HG03060 (cell line): ENCODE measurements at regions not wholly inside any gene's neighbourhood (a gene's known extent, or its start where the extent isn't known, plus 50 kb on each side); places are given as distances from the start of the nearest gene placed in this dataset.
"Not testable (repeated sequence)": the region's sequence is repeated elsewhere in the genome, so short reads cannot be mapped to it uniquely, and the experiment has no call there.

Experiments used
- ATAC-seq: cut with Tn5 transposase; IDR thresholded peaks from one replicate; pipeline ENCODE4 v1.9.1; 2021; ENCODE audit warnings: low read depth, moderate number of reproducible peaks; ENCODE audit not compliant: unreplicated experiment

DNA sequence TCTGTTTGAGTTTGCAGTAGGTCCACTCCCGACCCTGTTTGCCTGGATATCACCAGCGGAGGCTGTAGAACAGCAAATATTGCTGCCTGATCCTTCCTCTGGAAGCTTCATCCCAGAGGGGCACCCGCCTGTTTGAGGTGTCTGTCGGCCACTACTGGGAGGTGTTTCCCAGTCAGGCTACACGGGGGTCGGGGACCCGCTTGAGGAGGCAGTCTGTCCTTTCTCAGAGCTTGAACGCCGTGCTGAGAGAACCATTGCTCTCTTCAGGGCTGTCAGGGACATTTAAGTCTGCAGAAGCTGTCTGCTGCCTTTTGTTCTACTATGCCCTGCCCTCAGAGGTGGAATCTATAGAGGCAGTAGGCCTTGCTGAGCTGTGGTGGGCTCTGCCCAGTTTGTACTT, 422.3 kb downstream of the CCDC85A start:
- not testable (repeated sequence) for ATAC-seq

DNA sequence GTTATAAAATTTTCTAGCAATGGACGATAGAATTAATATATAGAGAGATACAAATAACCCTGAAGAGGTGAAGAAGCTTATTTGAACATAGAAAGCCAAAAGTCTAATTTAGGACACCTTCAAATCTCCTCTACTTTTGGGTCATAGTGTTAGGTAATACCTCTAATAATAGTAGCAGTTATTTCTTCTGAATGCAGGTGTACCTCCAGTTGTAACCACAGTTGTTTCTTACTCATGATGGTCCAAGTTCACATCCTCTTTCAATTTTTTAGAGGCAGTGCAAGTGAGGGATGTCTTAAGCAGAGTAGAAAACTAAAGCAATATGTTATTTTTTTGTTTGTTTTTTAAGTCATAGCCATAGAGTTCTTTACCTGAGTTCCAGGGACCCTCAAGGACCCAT, 429.5 kb downstream of the CCDC85A start:
- ATAC-seq, result no peak

DNA sequence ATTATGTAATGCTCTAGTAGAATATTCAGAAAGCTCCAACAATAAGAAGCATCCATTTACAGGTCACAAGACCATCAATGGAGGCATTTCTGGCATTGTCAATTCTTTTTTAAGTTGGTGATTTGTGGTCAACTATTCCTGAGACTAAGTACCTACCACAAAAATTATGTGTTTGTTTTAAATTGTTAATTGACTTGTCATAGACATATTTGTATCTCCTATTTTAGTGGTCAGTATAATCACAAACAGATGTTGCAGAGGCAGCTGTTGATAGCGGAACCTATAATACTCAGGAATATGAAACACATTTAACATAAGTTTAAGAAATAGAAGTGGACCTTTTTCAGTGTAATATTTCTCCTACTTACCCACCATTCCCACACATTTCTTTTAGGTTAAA, 430.1 kb downstream of the CCDC85A start:
- no peak for ATAC-seq

DNA sequence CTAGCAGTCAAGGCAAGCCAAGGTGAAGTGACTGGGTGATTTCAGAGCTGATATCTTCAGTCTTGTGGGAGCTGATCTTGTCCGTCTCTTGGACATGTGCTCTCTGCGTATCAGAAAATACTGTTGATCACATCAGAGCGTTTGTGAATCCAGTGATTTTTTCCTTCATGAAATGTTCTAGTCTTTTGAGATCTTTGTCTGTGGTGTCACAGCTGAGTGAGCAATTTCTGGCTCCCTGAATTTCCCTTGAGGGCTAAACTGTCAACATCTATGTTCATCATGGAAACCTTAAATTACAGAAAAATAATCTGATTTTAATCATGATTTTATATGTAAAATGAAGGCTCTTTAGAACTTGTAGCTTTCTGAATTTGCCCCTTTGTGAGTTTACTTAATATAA, 432.0 kb downstream of the CCDC85A start:
- no peak for ATAC-seq

DNA sequence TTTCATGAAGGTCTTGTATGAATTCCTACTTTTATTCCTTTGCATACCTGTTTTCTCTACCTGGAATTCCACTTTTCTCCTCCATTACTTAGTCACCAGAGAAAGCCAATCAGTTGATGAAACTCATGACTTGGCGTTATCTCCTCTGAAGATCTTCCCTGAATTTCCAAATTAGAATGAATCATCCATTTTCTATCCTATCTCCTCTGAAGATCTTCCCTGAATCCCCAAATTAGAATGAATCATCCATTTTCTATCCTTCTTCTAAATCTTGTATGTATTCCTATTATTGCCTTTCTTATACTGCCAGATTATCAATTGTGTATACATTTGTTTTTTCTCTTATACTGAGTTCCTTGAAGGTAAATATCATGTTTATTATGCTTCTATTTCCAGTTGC, 440.4 kb downstream of the CCDC85A start:
- no peak for ATAC-seq

DNA sequence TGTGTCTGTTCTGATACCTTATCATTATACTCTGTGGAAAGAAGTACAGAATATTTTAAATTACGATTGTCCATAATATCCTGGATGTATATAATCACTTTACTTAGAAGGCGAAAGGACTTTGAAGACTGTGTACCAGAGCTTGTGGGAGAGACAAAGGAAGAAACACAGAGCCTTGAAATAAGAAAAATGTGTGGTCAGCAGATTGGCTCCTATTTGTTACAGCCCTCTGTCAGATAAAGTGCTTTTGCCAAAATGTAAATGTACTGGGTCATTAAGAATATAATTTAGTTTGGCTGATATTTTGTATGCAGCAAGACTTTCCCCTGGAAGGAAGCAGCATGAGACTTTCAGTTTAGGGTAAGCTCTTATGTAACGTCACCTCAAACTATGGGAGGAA, 443.1 kb downstream of the CCDC85A start:
- no peak for ATAC-seq

DNA sequence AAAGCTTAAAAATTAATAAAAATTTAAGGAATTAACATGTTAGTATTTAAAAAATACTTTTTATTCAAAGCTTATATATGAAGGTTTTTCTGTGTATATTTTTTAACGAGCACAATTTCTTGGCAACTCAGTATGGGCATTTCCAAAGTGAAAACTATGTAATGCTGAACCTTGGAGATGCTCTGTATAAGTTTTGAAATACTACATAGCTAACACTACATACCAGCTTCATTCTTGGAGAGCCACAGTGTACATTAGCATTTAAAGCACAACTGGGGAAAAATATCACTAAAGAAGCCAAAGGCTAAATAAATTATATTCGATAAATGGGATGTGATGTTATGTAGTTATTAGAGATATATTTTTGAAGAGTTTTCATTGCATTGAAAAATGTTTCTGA, 446.5 kb downstream of the CCDC85A start:
- no peak for ATAC-seq

DNA sequence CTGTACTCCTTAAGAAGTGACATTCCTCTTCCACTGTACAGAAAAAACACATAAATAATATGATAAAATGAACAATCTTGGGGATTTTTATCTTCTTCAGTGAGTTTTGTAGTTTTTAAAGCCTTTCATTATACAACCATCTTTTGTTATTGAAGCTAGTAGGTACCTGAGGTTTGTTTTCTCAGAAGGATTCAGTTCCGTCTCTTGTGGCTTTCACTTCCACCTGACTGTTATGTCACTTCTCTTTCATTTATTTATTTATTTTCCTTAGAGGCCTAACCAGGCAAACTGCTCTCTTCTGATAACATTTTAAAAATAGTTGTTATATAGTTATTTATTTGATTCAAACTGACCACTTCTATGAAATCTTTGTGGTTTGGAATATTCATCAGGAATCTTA, 464.2 kb downstream of the CCDC85A start:
- no peak for ATAC-seq

DNA sequence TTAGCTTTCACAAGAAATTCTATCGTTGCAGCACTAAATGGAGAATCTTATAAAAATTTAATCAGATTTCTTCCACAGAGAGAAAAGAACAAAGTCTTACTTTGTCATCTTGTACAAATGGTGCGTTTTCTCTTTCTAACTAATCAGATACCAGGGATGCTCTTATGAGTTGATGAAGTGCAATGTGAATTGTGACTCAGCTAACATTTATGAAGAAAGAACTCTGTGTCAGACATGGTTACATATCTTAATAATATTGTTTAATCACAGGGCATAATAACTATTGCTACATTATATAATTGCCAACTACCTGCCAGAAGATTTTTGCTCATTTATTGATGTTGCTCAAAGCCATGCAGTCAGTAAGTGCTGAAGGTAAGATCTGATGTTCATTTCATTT, 465.0 kb downstream of the CCDC85A start:
- no peak for ATAC-seq

DNA sequence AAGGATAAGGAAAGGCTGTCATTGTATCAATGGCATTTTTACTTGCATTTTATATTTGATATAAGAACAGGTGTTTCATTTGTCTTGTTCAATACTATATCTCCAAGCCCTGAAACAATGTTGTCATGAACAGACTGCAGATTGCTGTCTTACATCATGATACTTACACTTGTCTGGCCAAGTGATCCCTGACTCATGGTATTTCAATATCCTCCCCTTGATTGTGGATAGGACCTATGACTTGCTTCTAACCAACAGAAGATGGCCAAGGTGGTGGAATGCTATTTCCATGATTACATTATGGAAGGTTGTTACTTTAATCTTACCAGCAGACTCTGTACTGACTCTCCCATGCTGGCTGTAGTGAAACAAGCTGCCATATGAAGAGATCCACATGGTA, 471.1 kb downstream of the CCDC85A start:
- no peak for ATAC-seq

DNA sequence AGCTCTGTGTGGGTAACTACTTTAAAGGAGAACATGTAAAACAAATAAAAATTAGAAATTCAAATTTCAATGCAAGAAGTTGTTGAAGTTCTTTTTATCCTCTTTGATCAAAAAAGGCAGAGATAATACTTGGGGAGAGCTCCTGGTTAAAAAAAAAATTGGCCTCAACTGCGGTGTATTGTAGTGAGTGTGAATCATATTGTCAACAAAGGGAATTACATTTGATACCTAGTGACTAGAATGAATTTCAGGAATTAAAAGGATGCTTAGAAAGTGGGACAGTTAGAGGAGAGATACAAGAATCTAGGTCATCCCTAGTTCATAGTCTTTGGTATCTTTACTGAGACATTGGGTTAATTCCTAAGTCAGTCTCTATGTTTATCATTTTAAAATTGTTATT, 473.0 kb downstream of the CCDC85A start:
- no peak for ATAC-seq

DNA sequence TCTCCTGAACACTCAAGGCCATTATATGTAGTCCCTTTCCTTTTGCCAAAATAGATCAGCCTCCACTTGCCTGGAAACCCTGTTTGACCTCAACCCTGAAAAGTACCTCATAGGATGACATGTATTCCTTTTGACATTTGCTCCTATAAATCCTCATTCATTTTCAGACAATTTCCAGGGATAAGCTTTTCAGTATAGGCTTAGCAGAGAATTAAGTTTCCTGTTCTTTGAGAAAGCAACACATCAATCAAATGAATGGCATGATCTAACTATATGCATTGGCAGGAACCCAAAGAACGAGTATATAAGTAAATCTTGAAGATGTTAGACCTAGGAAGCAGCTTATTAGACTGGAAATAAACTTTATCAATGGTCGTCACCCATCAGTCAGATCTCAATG, 483.0 kb downstream of the CCDC85A start:
- ATAC-seq, result no peak

DNA sequence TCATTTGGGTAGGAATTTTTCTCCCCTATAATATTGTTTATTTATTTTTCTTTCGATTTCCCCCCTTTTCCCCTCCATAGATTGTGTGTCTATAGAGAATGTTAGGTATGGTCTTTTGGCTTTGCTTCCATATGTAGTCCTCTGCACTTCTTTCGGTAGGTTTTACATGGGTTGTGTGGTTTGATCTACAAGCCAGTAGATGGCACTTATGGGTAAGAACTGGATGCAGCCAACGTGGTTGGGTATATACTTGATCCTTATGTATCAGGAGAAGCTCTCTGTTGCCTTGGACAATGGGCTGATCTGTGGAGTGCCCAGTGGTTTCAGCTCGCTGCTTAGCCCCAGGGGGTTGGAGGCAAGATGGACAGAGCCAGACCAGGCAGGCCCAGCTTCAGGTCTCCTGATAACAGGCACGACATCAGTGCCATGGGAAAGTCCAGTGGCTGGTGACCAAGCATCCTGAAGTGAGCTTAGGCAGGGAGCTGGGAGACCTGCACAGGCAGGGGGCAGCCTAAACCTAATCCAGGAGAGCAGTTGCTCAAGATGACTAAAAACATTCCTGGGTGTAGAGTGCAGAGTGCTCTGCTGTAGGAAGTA, 488.3 kb downstream of the CCDC85A start:
- ATAC-seq, result no peak

DNA sequence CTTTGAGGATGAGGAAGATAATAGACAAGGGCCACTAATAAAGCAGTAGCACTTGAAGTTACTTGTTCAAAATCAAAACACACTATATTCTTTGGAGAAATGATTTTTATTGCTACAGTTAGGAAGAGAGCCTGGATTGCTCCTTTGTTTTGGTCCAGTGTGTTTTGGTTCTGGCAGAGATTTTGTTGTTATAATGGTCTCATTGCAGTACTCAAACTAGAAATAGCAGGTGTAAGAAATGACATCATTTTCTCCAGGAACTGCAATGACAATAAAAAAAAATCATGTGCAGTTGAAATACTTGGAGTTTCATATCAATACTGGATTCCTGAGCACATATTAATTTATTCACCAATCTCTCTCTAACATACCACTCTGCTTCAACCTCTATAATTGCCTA, 490.3 kb downstream of the CCDC85A start:
- no peak for ATAC-seq

DNA sequence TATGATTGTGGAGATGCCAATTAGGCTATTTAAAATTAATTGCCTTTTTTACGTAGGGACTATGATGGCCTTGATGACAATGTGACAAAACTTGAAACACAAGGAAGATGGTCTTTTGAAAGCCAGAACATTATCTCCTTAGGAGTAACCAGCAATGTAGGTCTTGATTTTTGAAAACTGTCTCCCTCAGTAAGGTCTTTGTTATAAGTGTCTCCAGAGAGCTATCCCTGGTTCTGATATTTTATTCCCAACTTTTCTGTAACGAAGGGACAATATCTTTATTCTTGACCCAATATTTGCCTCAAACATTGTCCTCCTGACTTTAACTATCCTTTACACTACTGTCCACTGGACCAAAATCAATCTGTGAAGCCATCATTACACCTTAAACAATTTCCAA, 493.2 kb downstream of the CCDC85A start:
- ATAC-seq, result no peak

DNA sequence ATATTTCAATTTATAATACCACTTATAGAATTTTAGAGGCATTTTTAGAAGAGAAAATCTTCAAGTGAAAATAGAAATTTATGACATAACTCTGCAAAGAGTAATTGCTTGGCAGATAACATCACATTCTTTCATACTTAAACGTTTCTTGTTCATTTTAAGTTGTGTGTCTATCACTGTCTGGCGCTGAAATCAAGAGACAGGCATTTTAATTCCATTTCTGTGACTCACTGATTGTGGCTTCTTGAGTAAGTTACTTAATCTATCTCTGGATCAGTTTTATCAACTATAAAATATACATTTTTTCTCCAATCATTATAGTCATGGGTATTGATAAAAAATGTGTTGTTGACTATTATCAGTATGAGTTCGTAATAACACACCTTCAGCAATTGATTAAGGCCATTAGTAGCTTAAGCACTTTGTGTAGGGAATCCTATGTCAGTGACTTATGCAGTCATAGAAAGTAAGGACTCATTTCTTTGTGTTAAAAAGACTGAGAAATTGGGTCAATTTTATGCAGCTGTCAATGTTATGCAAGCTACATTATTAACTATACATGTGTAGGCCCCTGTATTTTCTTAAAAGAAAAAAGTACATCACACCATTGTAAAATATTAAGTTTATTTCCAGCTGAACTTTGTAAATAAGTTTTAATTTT, 497.3 kb downstream of the CCDC85A start:
- ATAC-seq, result no peak

DNA sequence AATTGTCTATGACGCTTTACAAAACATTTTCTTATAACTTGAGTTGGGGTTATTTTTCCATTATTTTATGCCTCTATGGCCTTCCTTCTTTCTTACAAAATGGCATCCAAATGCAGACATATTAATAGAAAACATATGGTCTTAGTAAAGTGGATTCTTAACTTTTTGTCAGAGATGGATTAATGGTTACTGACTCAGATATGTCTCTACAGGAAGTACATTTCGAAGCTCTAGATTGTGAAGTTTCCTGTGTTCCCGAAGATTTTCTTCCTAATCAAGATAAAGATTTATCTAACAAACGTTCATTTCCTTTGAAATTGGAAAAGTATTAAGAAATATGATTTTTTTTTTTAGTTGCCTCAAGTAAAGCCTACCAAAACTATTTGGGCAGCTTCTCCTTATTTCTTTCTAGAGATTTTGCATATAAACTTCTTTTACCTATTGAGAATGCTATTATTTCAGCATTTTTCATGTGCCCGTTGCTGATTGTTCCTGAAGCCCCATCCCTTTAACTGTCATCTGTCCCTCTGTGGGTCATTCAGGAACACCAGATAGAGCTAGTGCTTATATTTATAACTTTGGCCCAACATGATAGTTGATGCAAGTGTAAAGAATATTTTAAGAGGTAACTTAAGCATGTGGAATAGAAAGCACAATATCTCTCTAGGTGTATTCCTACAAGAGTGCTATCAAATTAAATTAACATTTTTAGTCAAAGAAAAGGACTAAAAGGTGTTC, 498.0 kb downstream of the CCDC85A start:
- ATAC-seq, result no peak

DNA sequence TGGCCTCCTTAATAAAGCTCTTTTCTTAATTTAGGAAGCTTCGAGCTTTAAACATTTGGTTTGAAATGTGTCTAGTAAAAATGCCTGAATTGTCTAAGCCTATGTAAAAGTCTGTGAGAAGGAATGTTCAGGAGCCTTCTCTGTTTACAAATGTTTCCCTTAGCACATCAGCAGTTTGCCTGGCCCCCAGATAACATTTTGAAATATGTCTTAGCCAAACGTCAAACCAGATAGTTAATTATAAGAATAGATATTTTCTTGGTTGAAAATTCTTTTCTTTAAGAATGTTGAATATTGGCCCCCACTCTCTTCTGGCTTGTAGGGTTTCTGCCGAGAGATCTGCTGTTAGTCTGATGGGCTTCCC, 498.6 kb downstream of the CCDC85A start:
- no peak for ATAC-seq

DNA sequence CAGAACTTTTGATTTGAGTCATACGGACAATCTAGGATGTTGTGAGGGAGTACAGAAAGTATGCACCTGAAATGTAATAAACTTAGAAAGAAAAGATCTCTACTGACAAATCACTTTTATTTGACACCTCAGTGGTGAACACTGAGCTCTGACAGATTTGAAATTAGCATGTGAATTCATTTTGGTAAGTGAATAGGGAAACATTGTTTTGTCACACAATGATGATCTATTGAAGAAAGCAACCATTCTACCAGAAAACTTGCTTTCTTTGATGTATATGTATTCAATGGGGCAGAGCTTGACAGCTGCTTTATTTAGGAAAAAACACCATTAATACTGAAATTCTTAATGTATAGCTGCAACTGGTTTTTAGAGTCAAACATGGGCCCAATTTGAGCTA, 500.5 kb downstream of the CCDC85A start:
- no peak for ATAC-seq

DNA sequence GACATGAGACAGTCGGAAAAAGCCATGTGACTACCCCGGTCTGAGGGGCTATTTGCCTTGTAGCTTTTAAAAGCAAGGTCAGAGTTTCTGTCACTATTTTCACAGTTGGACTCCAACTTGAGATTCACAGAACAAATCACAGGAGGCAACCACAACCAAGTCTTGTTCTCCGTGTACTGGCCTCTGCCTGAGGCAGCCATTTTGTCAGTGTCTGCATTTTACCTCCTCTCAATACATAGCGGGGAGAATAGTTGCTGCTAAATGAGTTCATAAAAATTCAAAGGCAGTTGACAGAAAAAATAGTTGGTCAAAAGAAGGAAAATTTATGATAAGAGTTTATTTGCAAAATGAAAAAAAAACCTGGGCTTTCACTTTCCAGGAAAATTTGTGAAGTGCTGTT, 501.4 kb downstream of the CCDC85A start:
- ATAC-seq, result no peak

DNA sequence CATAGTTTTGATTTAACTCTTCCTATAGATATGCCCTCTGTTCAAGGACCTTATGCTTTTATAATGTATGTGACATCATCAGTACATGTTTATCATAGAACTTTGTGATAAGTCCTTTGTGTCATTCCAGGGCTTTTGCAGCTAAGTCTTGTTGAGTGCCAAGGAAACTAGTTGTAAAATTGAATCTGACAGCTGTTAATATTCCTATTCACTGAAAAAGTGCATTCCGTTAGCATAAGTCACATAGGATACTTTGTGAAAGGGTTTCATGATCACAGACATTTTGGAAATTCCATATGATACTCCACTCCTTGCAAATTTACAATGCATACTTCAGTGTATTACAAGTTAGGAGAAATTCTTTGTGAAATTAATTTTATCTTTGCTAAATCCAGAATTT, 503.4 kb downstream of the CCDC85A start:
- no peak for ATAC-seq

DNA sequence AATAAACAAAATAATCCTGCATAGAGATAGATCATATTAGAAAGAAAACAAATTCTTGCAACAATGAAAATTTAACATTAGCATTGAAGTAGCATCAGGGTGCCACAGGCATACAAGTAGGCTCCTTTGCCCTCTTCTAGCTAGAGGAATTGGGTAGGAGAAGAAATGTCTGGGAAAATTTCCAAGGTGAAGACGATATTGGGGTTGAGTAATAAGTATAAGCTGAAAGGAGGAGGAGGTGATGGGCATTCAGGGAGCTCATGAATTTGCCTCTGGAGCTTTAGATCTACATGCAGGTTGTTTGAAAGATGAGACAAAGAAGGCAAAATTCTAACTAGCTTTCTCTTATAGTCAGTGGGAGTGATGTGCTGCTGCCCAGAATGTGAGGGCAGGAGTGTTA, 504.9 kb downstream of the CCDC85A start:
- no peak for ATAC-seq
